ENCODE measurements at regions not wholly inside any gene's neighbourhood (a gene's known extent, or its start where the extent isn't known, plus 50 kb on each side); places are given as distances from the start of the nearest gene placed in this dataset.

GRCh38 chr5:101751105-101751504 lies 545.0 kb downstream of the SLCO4C1 start:
- TF ChIP-seq CTCF (conservative IDR thresholded peaks at IDR 0.05; ENCODE audit: low read depth, low read length) (no peak), EZH2 (IDR thresholded peaks at IDR 0.05; ENCODE audit: low read length, unreplicated experiment) (no peak), EZH2phosphoT487 (IDR thresholded peaks at IDR 0.05; ENCODE audit: borderline replicate concordance, low read length) (no peak)

Measured in PC-3 (cell line).